Prostate gland (tissue), 2 donors: ENCODE measurements at regions not wholly inside any gene's neighbourhood (a gene's known extent, or its start where the extent isn't known, plus 50 kb on each side); places are given as distances from the start of the nearest gene placed in this dataset.

Experiments used
- DNase-seq: peaks from one replicate; pipeline ENCODE4 v3.0.0-alpha.2; 2019; ENCODE audit warnings: low spot score
- H3K27ac ChIP-seq, 2 donors: fragments of 200-600 bp; sonication (generic); 2 replicates each; pipeline ENCODE4 v1.5.1; 2017 to 2019
- H3K27me3 ChIP-seq: fragments of 200-600 bp; sonication (generic); replicated peaks from 2 replicates; pipeline ENCODE4 v1.5.1; 2019; ENCODE audit not compliant: insufficient read depth
- H3K36me3 ChIP-seq, 2 donors: fragments of 200-600 bp; sonication (generic); 1 replicate in 1 of 2; 2 replicates in 1 of 2; pipeline versions ENCODE4 v1.5.1 to v1.8.1; 2017 to 2019
- H3K4me1 ChIP-seq: fragments of 200-600 bp; sonication (generic); replicated peaks from 2 replicates; pipeline ENCODE4 v1.5.1; 2019
- H3K4me3 ChIP-seq, 2 donors: fragments of 200-600 bp; sonication (generic); 2 replicates each; pipeline ENCODE4 v1.5.1; 2017 to 2019
- H3K9me3 ChIP-seq: fragments of 200-600 bp; sonication (generic); 2 replicates; pipeline ENCODE4 v1.5.1; 2017
- POLR2A ChIP-seq: fragments of 450-650 bp; IDR thresholded peaks from one replicate; pipeline ENCODE4 v1.6.1; 2016; ENCODE audit warnings: antibody characterized with exemption, mild to moderate bottlenecking
- POLR2AphosphoS5 ChIP-seq: sonication (generic); formaldehyde crosslinking; IDR thresholded peaks from one replicate; pipeline ENCODE4 v1.6.1; 2017; ENCODE audit warnings: antibody characterized with exemption
- WGBS: methylation state at CpG from one replicate; pipeline ENCODE4 v1.1.5; 2018; 5-methylcytosine and 5-hydroxymethylcytosine counted together
- intact Hi-C: fragments of 100-400 bp; cut with DNase I; formaldehyde crosslinking; loops from one replicate; pipeline ENCODE4 v1.14.2; 2022
- TF ChIP-seq, protein P1 (sequence below), 4 experiments: fragments of 200-600 bp in 2 of 4; fragments of 450-650 bp in 2 of 4; sonication (generic) in 2 of 4; IDR thresholded peaks; 1 replicate in 3 of 4; 2 replicates in 1 of 4; pipeline ENCODE4 v1.5.1; 2016 to 2019; ENCODE audit warnings: antibody characterized with exemption in 4 of 4, mild to moderate bottlenecking in 2 of 4, moderate library complexity in 2 of 4

DNA sequence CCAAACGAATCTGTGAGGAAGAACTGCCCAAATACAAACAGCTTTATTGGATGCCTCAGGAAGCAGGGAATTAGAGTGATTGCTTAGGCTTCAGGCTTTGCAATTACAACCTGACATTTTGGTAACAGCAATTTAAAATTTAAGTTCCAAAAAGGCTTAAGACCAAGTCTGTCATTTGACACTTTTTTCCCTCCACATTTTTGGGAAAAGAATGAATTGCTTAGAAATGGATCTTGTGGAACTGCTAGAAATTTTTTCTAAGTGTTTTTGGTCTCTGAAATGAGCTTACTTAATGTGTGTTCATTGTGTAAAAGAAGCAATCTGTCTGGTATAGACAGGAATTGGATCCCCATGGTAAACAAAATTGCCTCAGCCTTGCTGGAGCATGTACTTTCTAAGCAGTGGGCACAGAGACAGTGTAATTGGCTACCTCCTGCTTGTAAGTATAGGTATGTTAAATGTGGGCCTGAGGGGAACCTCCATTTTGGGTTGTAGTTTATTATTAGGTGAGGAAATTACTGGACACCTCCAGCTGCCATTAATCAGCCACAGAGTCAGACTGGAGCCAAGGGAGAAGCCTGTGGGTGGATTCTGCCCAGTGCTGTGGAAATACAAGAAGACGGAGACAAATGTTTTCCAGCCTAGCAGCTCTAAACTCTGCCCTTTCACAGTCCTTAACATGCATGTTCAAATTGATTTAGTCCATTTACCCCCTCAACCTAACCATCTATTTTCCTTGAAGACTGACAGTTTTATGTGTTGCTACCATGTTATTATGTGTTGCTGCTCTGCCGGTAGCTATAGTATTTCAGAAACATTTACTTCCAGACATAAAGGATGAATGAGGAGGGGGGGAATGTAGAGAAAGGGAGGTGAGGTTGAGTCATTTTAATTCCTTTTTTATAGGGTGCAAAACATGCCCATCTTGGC lies 473.0 kb downstream of the SPRY1 start:
- no peak overlapping the region for H3K27ac ChIP-seq
- TF ChIP-seq, protein P1, sequence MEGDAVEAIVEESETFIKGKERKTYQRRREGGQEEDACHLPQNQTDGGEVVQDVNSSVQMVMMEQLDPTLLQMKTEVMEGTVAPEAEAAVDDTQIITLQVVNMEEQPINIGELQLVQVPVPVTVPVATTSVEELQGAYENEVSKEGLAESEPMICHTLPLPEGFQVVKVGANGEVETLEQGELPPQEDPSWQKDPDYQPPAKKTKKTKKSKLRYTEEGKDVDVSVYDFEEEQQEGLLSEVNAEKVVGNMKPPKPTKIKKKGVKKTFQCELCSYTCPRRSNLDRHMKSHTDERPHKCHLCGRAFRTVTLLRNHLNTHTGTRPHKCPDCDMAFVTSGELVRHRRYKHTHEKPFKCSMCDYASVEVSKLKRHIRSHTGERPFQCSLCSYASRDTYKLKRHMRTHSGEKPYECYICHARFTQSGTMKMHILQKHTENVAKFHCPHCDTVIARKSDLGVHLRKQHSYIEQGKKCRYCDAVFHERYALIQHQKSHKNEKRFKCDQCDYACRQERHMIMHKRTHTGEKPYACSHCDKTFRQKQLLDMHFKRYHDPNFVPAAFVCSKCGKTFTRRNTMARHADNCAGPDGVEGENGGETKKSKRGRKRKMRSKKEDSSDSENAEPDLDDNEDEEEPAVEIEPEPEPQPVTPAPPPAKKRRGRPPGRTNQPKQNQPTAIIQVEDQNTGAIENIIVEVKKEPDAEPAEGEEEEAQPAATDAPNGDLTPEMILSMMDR (IDR thresholded peaks at IDR 0.05), result no peak
- no peaks in the 10 kb centered on the region for H3K4me1 ChIP-seq
- no peaks in the 10 kb centered on the region for H3K27me3 ChIP-seq
- H3K4me3 ChIP-seq, result no peak overlapping the region
- 52% methylated on average over 3 of the region's 3 CpGs for WGBS
- DNase-seq, result no peak
- H3K36me3 ChIP-seq, result no peaks in the 10 kb centered on the region
- intact Hi-C loops, result no loop called here
- no peaks in the 10 kb centered on the region for H3K9me3 ChIP-seq

DNA sequence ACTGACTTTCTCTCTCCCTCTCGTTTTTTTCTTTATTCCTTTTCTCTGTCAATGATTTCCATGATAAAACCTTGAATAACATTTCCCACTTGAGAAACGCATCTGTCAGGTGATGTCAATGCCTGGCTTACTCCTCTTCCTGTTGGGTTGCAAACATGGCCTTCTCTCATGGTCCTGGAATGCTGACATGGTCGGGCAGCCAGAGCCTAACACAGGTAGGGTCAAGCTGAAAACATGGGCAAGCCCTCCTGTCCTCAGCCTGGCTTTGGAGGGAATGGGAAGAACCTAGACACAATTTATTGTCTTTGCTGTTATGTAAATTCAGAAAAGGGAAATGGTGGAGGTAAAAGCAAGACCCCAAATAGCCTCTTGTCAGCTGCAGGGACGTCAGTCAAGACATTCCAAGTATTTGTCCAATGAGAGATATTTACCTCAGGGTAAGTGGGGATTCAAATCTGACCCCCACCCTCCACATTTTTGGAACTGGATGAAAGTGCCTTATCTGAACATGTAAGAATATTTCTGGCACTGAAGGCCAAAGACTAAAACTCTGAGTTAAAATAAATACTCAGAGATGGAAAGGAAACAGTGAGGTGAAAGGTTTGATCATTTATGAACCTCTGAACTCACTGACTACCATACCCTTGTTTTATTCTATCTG lies 473.8 kb downstream of the SPRY1 start:
- no peaks in the 10 kb centered on the region for H3K4me1 ChIP-seq
- intact Hi-C loops, result no loop called here
- no peak for TF ChIP-seq POLR2A
- no peak for TF ChIP-seq POLR2AphosphoS5
- TF ChIP-seq, protein P1 (IDR thresholded peaks at IDR 0.05), result no peak
- WGBS, result 28% methylated on average over 4 of the region's 4 CpGs
- H3K36me3 ChIP-seq, result no peaks in the 10 kb centered on the region
- DNase-seq, result no peak
- H3K4me3 ChIP-seq, result no peak overlapping the region
- H3K27me3 ChIP-seq, result no peaks in the 10 kb centered on the region
- H3K27ac ChIP-seq, result no peak overlapping the region
- H3K9me3 ChIP-seq, result no peaks in the 10 kb centered on the region

DNA sequence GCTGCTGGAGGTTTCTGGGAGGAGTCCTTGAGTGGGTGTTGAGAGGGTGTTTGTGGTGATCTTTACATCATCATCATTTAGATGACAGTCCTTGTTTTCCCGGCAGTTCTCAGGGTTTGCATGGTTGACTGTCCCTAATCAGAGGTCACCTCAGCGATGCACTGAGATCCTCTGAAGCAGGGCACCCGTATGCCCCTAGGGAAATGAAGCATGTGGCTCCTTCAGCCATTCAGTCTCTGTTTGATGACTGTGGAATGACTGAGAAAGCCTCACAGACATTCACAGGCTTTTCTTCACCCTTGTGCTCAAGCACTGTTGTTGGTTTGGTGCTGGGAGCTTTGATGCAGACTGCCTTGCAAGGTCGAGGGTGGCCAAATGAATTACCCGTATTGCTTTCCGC lies 474.7 kb downstream of the SPRY1 start:
- no peak overlapping the region for H3K27ac ChIP-seq
- 73% methylated on average over 6 of the region's 6 CpGs for WGBS
- no peaks in the 10 kb centered on the region for H3K9me3 ChIP-seq
- H3K36me3 ChIP-seq, result no peaks in the 10 kb centered on the region
- no peaks in the 10 kb centered on the region for H3K4me1 ChIP-seq
- H3K4me3 ChIP-seq, result no peak overlapping the region
- no peaks in the 10 kb centered on the region for H3K27me3 ChIP-seq
- TF ChIP-seq, protein P1 (IDR thresholded peaks at IDR 0.05), result no peak
- TF ChIP-seq POLR2AphosphoS5 (no peak), POLR2A (no peak)
- intact Hi-C loops, result no loop called here
- DNase-seq, result no peak

DNA sequence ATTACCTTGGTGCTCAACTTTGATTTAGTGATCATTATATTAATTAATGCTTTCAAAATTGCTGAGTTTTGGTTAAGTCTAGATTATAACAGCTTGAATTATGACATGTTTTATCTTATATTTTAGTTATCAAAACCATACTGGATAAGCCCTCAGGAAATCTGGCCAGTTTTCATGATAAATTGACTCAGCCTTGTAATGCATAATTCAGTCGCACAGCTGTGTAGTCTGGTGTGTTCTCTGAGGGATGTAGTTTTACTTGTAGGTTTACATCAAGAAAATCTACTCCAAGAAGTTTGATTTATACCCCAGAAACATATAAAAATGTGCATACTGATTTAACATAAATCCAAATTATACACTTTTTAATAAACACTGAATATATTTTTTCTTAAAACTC lies 477.5 kb downstream of the SPRY1 start:
- TF ChIP-seq POLR2A, result no peak
- TF ChIP-seq, protein P1 (IDR thresholded peaks at IDR 0.05), result no peak
- TF ChIP-seq POLR2AphosphoS5, result no peak
- no peak for DNase-seq
- WGBS, result 96% methylated on average over 1 of the region's 1 CpG
- Histone ChIP-seq H3K4me1 (no peaks in the 10 kb centered on the region), H3K27me3 (no peaks in the 10 kb centered on the region), H3K9me3 (no peaks in the 10 kb centered on the region), H3K27ac (no peak overlapping the region), H3K36me3 (no peaks in the 10 kb centered on the region), H3K4me3 (no peak overlapping the region)
- intact Hi-C loops, result no loop called here
